A549 (cell line): ENCODE measurements at regions not wholly inside any gene's neighbourhood (a gene's known extent, or its start where the extent isn't known, plus 50 kb on each side); places are given as distances from the start of the nearest gene placed in this dataset.
"Not testable (repeated sequence)": the region's sequence is repeated elsewhere in the genome, so short reads cannot be mapped to it uniquely, and the experiment has no call there.

Experiments
- ATAC-seq, 2 experiments: fragments of 200-7000 bp in 1 of 2; fragments of >200 bp in 1 of 2; cut with Nextera tagmentation in 1 of 2; cut with Tn5 transposase in 1 of 2; 3 replicates each; pipeline versions ENCODE4 v1.8.0 to v1.9.1; 2018 to 2020; ENCODE audit warnings: mild to moderate bottlenecking in 1 of 2, moderate library complexity in 1 of 2
- CTCF ChIA-PET: fragments of 300-600 bp; sonication (Branson Sonifier 250); formaldehyde crosslinking; extraction: SDS; loops from one replicate; lab custom pipeline; 2021; ENCODE audit warnings: antibody characterized with exemption, inconsistent platforms; lab: Yijun Ruan, JAX
- POLR2A ChIA-PET: fragments of 350-600 bp; formaldehyde crosslinking; extraction: SDS; loops from one replicate; lab custom pipeline; 2021; ENCODE audit warnings: antibody characterized with exemption, inconsistent platforms; lab: Yijun Ruan, JAX
- DNase-seq, 2 experiments: peaks; one replicate each; pipeline versions ENCODE4 v3.0.0 to v3.0.0-alpha.2; 2011 to 2016; ENCODE audit warnings: low read depth in 1 of 2, low spot score in 1 of 2
- FAIRE-seq: peaks from 2 replicates; lab custom pipeline; 2011; peaks lifted over from hg19 to GRCh38; lab: Jason Lieb, UNC
- H3K27ac ChIP-seq, 2 experiments: fragments of >200 bp; sonication (Bioruptor Twin); formaldehyde crosslinking; 3 replicates each; pipeline ENCODE4 v1.5.1; 2016 to 2017
- H3K4me1 ChIP-seq: fragments of >200 bp; sonication (Bioruptor Twin); formaldehyde crosslinking; 3 replicates; pipeline ENCODE4 v1.6.1; 2016
- H3K4me2 ChIP-seq: fragments of >200 bp; sonication (Bioruptor Twin); formaldehyde crosslinking; 3 replicates; pipeline ENCODE4 v1.6.1; 2016
- H3K4me3 ChIP-seq: fragments of >200 bp; sonication (Bioruptor Twin); formaldehyde crosslinking; 3 replicates; pipeline ENCODE4 v1.5.1; 2016
- H3K9me3 ChIP-seq: fragments of >200 bp; sonication (Bioruptor Twin); formaldehyde crosslinking; 3 replicates; pipeline ENCODE4 v1.6.1; 2016
- CBX2 ChIP-seq: fragments of 200-600 bp; sonication (generic); IDR thresholded peaks from 2 replicates; pipeline ENCODE4 v1.6.1; 2016; ENCODE audit warnings: low read depth, mild to moderate bottlenecking, borderline replicate concordance
- EHF ChIP-seq: fragments of 250-450 bp; sonication (Bioruptor Pico); IDR thresholded peaks from 2 replicates; pipeline ENCODE4 v1.5.0; 2020; ENCODE audit warnings: mild to moderate bottlenecking
- EP300 ChIP-seq, 2 experiments: fragments of >200 bp; sonication (Bioruptor Twin); formaldehyde crosslinking; IDR thresholded peaks; 2 replicates in 1 of 2; 3 replicates in 1 of 2; pipeline ENCODE4 v1.6.1; 2016 to 2017
- ESRRA ChIP-seq: fragments of 150-350 bp; IDR thresholded peaks from 2 replicates; pipeline ENCODE4 v1.6.1; 2014; ENCODE audit warnings: mild to moderate bottlenecking, low read length, borderline replicate concordance
- FOSB ChIP-seq: fragments of 250-450 bp; sonication (Bioruptor Pico); IDR thresholded peaks from 2 replicates; pipeline ENCODE4 v1.5.0; 2020; ENCODE audit warnings: mild to moderate bottlenecking, moderate library complexity
- FOSL2 ChIP-seq, 2 experiments: fragments of 450-650 bp in 1 of 2; fragments of >200 bp in 1 of 2; sonication (Bioruptor Twin) in 1 of 2; formaldehyde crosslinking; IDR thresholded peaks; 2 replicates each; pipeline versions ENCODE4 v1.5.0 to v1.6.1; 2016 to 2020; ENCODE audit warnings: mild to moderate bottlenecking in 1 of 2, moderate library complexity in 1 of 2
- GATA3 ChIP-seq: IDR thresholded peaks from 2 replicates; pipeline ENCODE4 v1.6.1; 2012; ENCODE audit warnings: borderline replicate concordance
- HEYL ChIP-seq: fragments of 250-450 bp; sonication (Bioruptor Pico); IDR thresholded peaks from 2 replicates; pipeline ENCODE4 v1.8.0; 2021; ENCODE audit warnings: mild to moderate bottlenecking, moderate library complexity
- HOXB13 ChIP-seq: fragments of 250-450 bp; sonication (Bioruptor Pico); IDR thresholded peaks from 2 replicates; pipeline ENCODE4 v1.5.0; 2020; ENCODE audit warnings: low read depth, mild to moderate bottlenecking, moderate library complexity
- HOXB5 ChIP-seq: fragments of 250-450 bp; sonication (Bioruptor Pico); IDR thresholded peaks from 2 replicates; pipeline ENCODE4 v1.5.0; 2020; ENCODE audit warnings: mild to moderate bottlenecking, moderate library complexity
- MAFK ChIP-seq: fragments of 450-650 bp; IDR thresholded peaks from 2 replicates; pipeline ENCODE4 v1.6.1; 2014; ENCODE audit not compliant: partially characterized antibody
- MAZ ChIP-seq: fragments of 150-350 bp; IDR thresholded peaks from 2 replicates; pipeline ENCODE4 v1.6.1; 2014; ENCODE audit warnings: antibody characterized with exemption, low read depth, low read length, borderline replicate concordance
- NFE2L2 ChIP-seq: fragments of 150-350 bp; conservative IDR thresholded peaks from 2 replicates; pipeline ENCODE4 v1.6.1; 2014; ENCODE audit warnings: low read length
- NR3C1 ChIP-seq: fragments of >200 bp; sonication (Bioruptor Twin); formaldehyde crosslinking; IDR thresholded peaks from 3 replicates; pipeline ENCODE4 v1.6.1; 2017
- PHF8 ChIP-seq: fragments of 200-600 bp; sonication (generic); IDR thresholded peaks from 2 replicates; pipeline ENCODE4 v1.6.1; 2016; ENCODE audit warnings: low read depth, mild to moderate bottlenecking, antibody characterized with exemption, moderate library complexity, borderline replicate concordance
- RARB ChIP-seq: fragments of 250-450 bp; sonication (Bioruptor Pico); IDR thresholded peaks from 2 replicates; pipeline ENCODE4 v1.8.0; 2021; ENCODE audit warnings: mild to moderate bottlenecking, moderate library complexity
- SREBF2 ChIP-seq: fragments of 450-650 bp; IDR thresholded peaks from 2 replicates; pipeline ENCODE4 v1.6.1; 2014; ENCODE audit warnings: mild to moderate bottlenecking, moderate library complexity
- TP53 ChIP-seq: fragments of 250-450 bp; sonication (Bioruptor Pico); IDR thresholded peaks from 2 replicates; pipeline ENCODE4 v1.5.0; 2021; ENCODE audit warnings: mild to moderate bottlenecking, moderate library complexity
- ZC3H11A ChIP-seq: fragments of 450-650 bp; IDR thresholded peaks from 2 replicates; pipeline ENCODE4 v1.6.1; 2014; ENCODE audit warnings: antibody characterized with exemption, mild to moderate bottlenecking
- ZFP36 ChIP-seq: fragments of 450-650 bp; IDR thresholded peaks from 2 replicates; pipeline ENCODE4 v1.6.1; 2014; ENCODE audit warnings: borderline replicate concordance; ENCODE audit not compliant: partially characterized antibody
- ZNF302 ChIP-seq: fragments of 250-450 bp; sonication (Bioruptor Pico); IDR thresholded peaks from 2 replicates; pipeline ENCODE4 v1.9.0; 2021; ENCODE audit warnings: inconsistent platforms, mild to moderate bottlenecking, moderate library complexity
- WGBS: methylation state at CpG from one replicate; pipeline ENCODE4 v1.1.6; 2017; ENCODE audit errors: missing lambda C conversion rate; 5-methylcytosine and 5-hydroxymethylcytosine counted together
- TF ChIP-seq, protein P1 (sequence below): fragments of >200 bp; sonication (Bioruptor Twin); formaldehyde crosslinking; IDR thresholded peaks from 3 replicates; pipeline ENCODE4 v1.5.1; 2016
- TF ChIP-seq, protein P2 (sequence below): fragments of 250-450 bp; sonication (Bioruptor Pico); IDR thresholded peaks from 2 replicates; pipeline ENCODE4 v1.5.0; 2020; ENCODE audit warnings: low read depth, mild to moderate bottlenecking, moderate library complexity
- TF ChIP-seq, protein P3 (sequence below): fragments of >200 bp; sonication (Bioruptor Twin); formaldehyde crosslinking; IDR thresholded peaks from 3 replicates; pipeline ENCODE4 v1.6.1; 2016
- TF ChIP-seq, protein P4 (sequence below): IDR thresholded peaks from 2 replicates; pipeline ENCODE4 v1.6.1; 2012

DNA sequence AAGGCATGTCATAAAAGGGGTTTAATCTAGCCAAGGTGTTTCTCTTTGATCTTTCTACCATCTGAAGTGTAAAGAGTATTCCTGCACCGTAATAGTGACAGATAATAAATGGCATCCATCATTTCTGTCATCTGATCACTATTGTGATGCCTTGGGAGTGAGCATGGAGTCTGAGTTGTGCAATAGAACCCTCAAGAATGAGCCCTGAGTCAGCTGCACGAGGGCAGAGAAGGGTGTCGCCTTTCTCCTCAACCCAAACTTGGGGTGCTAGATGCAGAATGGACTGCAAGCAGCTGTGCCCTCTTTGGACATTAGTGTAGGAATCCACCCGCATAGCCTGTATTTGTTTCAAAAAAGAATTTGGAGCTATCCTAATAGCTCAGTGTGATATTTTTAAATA is 115.2 kb downstream of the ZNF37A start:
- H3K4me1 ChIP-seq: no peaks in the 10 kb centered on the region
- H3K9me3 ChIP-seq: no peaks in the 10 kb centered on the region
- H3K27ac ChIP-seq: no peak overlapping the region
- FAIRE-seq: no peak
- CTCF ChIA-PET: no interaction called here
- H3K4me2 ChIP-seq: no peak overlapping the region
- TF ChIP-seq EHF (CRISPR knock-in tag) (no peak), PHF8 (no peak), TP53 (CRISPR knock-in tag) (no peak), FOSB (no peak)
- TF ChIP-seq, protein P1, sequence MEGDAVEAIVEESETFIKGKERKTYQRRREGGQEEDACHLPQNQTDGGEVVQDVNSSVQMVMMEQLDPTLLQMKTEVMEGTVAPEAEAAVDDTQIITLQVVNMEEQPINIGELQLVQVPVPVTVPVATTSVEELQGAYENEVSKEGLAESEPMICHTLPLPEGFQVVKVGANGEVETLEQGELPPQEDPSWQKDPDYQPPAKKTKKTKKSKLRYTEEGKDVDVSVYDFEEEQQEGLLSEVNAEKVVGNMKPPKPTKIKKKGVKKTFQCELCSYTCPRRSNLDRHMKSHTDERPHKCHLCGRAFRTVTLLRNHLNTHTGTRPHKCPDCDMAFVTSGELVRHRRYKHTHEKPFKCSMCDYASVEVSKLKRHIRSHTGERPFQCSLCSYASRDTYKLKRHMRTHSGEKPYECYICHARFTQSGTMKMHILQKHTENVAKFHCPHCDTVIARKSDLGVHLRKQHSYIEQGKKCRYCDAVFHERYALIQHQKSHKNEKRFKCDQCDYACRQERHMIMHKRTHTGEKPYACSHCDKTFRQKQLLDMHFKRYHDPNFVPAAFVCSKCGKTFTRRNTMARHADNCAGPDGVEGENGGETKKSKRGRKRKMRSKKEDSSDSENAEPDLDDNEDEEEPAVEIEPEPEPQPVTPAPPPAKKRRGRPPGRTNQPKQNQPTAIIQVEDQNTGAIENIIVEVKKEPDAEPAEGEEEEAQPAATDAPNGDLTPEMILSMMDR: no peak
- TF ChIP-seq, all 56 proteins: peak for 0
- ATAC-seq: no peak
- WGBS: 17% methylated on average over 4 of the region's 4 CpGs
- POLR2A ChIA-PET: no interaction called here
- no peak overlapping the region for H3K4me3 ChIP-seq
- no peak for DNase-seq

DNA sequence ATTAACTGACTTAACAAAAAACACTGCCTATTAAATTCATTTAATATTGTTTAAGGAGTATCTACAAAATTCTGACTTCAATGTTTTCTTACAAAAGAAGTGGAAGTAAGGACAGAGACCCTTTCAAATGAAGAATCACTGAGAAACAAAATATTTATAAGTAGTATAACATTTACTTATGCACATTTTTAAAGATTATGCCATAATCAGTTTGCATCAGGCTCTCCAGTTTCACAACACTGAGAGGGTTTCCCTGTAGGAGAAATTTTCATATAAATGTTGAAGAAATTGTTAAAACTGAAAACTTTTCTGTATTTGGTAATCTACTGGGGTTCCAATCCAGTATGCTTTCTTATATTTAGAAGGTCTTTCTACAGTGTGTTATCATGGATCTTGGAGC is 115.6 kb downstream of the ZNF37A start:
- CTCF ChIA-PET, FAIRE-seq, H3K27ac ChIP-seq, H3K4me1 ChIP-seq, H3K4me2 ChIP-seq, H3K4me3 ChIP-seq, ATAC-seq, DNase-seq, H3K9me3 ChIP-seq, POLR2A ChIA-PET: not testable (repeated sequence)

DNA sequence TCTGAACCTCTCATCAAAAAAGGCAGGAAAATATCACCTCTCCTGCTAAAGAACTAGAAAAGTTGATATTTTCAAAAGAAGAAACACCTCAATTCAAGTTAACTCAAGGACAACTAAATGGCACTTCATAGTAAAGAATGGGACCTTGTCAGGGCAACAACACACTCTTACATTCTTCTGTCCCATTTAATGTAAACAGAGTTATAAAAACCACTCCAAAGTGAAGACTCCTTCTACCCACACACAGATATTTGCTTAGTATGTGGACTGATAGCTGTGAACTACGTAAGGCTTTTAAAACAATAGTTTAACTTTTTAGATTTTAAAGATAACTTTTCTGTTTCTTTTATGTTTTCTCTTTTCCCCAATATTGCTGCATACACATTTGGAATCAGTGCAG is 118.3 kb downstream of the ZNF37A start:
- no peaks in the 10 kb centered on the region for H3K4me1 ChIP-seq
- H3K27ac ChIP-seq: no peak overlapping the region
- POLR2A ChIA-PET: no interaction called here
- ATAC-seq: no peak
- 6% methylated on average over 1 of the region's 1 CpG for WGBS
- TF ChIP-seq ZNF302 (CRISPR knock-in tag): no peak
- TF ChIP-seq, protein P2, sequence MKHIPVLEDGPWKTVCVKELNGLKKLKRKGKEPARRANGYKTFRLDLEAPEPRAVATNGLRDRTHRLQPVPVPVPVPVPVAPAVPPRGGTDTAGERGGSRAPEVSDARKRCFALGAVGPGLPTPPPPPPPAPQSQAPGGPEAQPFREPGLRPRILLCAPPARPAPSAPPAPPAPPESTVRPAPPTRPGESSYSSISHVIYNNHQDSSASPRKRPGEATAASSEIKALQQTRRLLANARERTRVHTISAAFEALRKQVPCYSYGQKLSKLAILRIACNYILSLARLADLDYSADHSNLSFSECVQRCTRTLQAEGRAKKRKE: no peak
- TF ChIP-seq, protein P1: no peak
- no peak for TF ChIP-seq RARB (CRISPR knock-in tag)
- no peak for TF ChIP-seq ZC3H11A
- no peak for TF ChIP-seq HEYL (CRISPR knock-in tag)
- TF ChIP-seq ESRRA: no peak
- no peak for TF ChIP-seq EP300 (IDR thresholded peaks at IDR 0.05)
- TF ChIP-seq ZFP36: no peak
- TF ChIP-seq PHF8: no peak
- TF ChIP-seq GATA3: no peak
- DNase-seq: no peak
- no peak overlapping the region for H3K4me2 ChIP-seq
- no peak overlapping the region for H3K4me3 ChIP-seq
- CTCF ChIA-PET: no interaction called here
- H3K9me3 ChIP-seq: no peaks in the 10 kb centered on the region; the same call in 2 of the 3 replicates
- no peak for FAIRE-seq

DNA sequence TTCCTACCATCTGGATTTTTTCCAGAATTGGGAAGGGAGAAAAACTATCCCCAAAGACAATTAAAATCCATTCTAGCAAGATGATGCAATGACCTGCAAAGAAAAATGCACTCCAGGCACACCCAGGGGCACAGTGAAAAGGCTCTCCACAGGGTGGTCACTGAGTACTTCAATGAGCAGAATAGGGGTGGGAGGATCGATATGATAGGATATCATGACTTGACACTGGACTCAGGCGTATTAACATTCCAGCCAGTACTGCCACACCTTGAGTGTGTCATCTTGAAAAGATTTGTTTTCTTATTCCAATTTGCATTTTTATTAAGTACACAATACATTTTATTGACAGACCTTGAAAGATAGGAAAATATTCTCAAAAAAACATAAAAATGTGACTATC is 132.2 kb downstream of the ZNF37A start:
- FAIRE-seq (no peak), DNase-seq (no peak), ATAC-seq (no peak)
- 0% methylated on average over 2 of the region's 2 CpGs for WGBS
- CTCF ChIA-PET: no interaction called here
- H3K4me1 ChIP-seq: no peaks in the 10 kb centered on the region
- H3K4me2 ChIP-seq: no peak overlapping the region
- POLR2A ChIA-PET: no interaction called here
- H3K27ac ChIP-seq: no peak overlapping the region
- no peak overlapping the region for H3K4me3 ChIP-seq
- no peaks in the 10 kb centered on the region for H3K9me3 ChIP-seq
- TF ChIP-seq, protein P3, sequence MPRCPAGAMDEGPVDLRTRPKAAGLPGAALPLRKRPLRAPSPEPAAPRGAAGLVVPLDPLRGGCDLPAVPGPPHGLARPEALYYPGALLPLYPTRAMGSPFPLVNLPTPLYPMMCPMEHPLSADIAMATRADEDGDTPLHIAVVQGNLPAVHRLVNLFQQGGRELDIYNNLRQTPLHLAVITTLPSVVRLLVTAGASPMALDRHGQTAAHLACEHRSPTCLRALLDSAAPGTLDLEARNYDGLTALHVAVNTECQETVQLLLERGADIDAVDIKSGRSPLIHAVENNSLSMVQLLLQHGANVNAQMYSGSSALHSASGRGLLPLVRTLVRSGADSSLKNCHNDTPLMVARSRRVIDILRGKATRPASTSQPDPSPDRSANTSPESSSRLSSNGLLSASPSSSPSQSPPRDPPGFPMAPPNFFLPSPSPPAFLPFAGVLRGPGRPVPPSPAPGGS: no peak
- TF ChIP-seq ZC3H11A (no peak), MAFK (no peak), HEYL (CRISPR knock-in tag) (no peak), SREBF2 (no peak), FOSL2 (IDR thresholded peaks at IDR 0.05) (no peak), FOSL2 (CRISPR knock-in tag; IDR thresholded peaks at IDR 0.05) (no peak), HOXB13 (CRISPR knock-in tag) (no peak), NR3C1 (no peak), NFE2L2 (no peak), FOSB (no peak), CBX2 (no peak), HOXB5 (CRISPR knock-in tag) (no peak), MAZ (no peak)
- TF ChIP-seq, protein P4, sequence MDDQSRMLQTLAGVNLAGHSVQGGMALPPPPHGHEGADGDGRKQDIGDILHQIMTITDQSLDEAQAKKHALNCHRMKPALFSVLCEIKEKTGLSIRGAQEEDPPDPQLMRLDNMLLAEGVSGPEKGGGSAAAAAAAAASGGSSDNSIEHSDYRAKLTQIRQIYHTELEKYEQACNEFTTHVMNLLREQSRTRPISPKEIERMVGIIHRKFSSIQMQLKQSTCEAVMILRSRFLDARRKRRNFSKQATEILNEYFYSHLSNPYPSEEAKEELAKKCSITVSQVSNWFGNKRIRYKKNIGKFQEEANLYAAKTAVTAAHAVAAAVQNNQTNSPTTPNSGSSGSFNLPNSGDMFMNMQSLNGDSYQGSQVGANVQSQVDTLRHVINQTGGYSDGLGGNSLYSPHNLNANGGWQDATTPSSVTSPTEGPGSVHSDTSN: no peak
